ENCODE measurements at regions not wholly inside any gene's neighbourhood (a gene's known extent, or its start where the extent isn't known, plus 50 kb on each side); places are given as distances from the start of the nearest gene placed in this dataset.

- Histone ChIP-seq H3K23ac (ENCODE audit: insufficient read length, low read depth, low read length) (no peak overlapping the region), H3K4me1 (ENCODE audit: insufficient read depth, low read length) (no peaks in the 10 kb centered on the region), H3K79me1 (ENCODE audit: insufficient read depth, low read depth, low read length, poor library complexity, severe bottlenecking) (no peaks in the 10 kb centered on the region), H3K27me3 (ENCODE audit: insufficient read depth, low read length) (no peaks in the 10 kb centered on the region), H3K56ac (ENCODE audit: insufficient read length, low read depth, low read length) (no peak overlapping the region), H3K27ac (ENCODE audit: insufficient read length, low read depth, low read length) (no peak overlapping the region), H3K4ac (ENCODE audit: low read depth, low read length) (no peak overlapping the region), H3T11ph (ENCODE audit: low read length) (no peak overlapping the region), H3K14ac (ENCODE audit: insufficient read depth, low read length) (no peak overlapping the region), H2AK5ac (ENCODE audit: insufficient read length, low read length) (no peak overlapping the region), H2BK12ac (ENCODE audit: insufficient read length, low read depth, low read length) (no peak overlapping the region), H4K8ac (replicated peaks; ENCODE audit: insufficient read length, low read depth, low read length) (no peak overlapping the region), H3K9ac (ENCODE audit: extremely low read depth, insufficient read length, low read length) (no peak overlapping the region), H2BK5ac (ENCODE audit: insufficient read length, low read length) (no peak overlapping the region), H4K20me1 (ENCODE audit: control insufficient read depth, insufficient read depth, insufficient read length) (no peaks in the 10 kb centered on the region), H3K9me3 (ENCODE audit: control insufficient read depth, low read depth, low read length) (no peaks in the 10 kb centered on the region), H2BK15ac (ENCODE audit: low read depth, low read length) (no peak overlapping the region), H4K5ac (ENCODE audit: insufficient read length, low read depth, low read length) (no peak overlapping the region), H2BK20ac (ENCODE audit: low read depth, low read length, poor library complexity, severe bottlenecking) (no peak overlapping the region), H2BK120ac (ENCODE audit: low read depth, low read length, poor library complexity, severe bottlenecking) (no peak overlapping the region), H2AFZ (ENCODE audit: low read length) (no peak overlapping the region), H3K4me2 (ENCODE audit: insufficient read depth, insufficient read length, low read length) (no peak overlapping the region), H3K23me2 (ENCODE audit: insufficient read length, low read depth, low read length, poor library complexity, severe bottlenecking) (no peaks in the 10 kb centered on the region), H4K91ac (ENCODE audit: insufficient read length, low read depth, low read length) (no peak overlapping the region), H3K18ac (ENCODE audit: insufficient read length, low read depth, low read length) (no peak overlapping the region), H3K79me2 (ENCODE audit: insufficient read depth, low read length) (no peaks in the 10 kb centered on the region)
- Mint-ChIP-seq H3K27me3 (ENCODE audit: low read depth) (no peaks in the 10 kb centered on the region), H3K4me3 (no peak overlapping the region), H3K4me1 (no peaks in the 10 kb centered on the region), H3K9me3 (no peaks in the 10 kb centered on the region), H3K27ac (peak overlapping the region in 1 of 3 experiments; percentile 62; a peak in 1 of 7 replicates), H3K36me3 (ENCODE audit: insufficient read depth in 1 of 3, low read depth in 3 of 3) (no peaks in the 10 kb centered on the region)
- TF ChIP-seq CTCF (conservative IDR thresholded peaks at IDR 0.05), result no peak
- DNase-seq, result no peak
- WGBS (ENCODE audit: extremely low coverage, insufficient read length, low lambda C conversion rate), result no CpG with 5 or more reads among the region's 10 CpGs
Observed at GRCh38 chr15:46894644-46895043, 822.7 kb upstream of the SEMA6D start.

Data from H9 (cell line).